HG03460 (cell line): ENCODE measurements at regions not wholly inside any gene's neighbourhood (a gene's known extent, or its start where the extent isn't known, plus 50 kb on each side); places are given as distances from the start of the nearest gene placed in this dataset.

ENCODE experiments used
- ATAC-seq: cut with Tn5 transposase; IDR thresholded peaks from one replicate; pipeline ENCODE4 v1.9.1; 2021; ENCODE audit not compliant: unreplicated experiment

DNA sequence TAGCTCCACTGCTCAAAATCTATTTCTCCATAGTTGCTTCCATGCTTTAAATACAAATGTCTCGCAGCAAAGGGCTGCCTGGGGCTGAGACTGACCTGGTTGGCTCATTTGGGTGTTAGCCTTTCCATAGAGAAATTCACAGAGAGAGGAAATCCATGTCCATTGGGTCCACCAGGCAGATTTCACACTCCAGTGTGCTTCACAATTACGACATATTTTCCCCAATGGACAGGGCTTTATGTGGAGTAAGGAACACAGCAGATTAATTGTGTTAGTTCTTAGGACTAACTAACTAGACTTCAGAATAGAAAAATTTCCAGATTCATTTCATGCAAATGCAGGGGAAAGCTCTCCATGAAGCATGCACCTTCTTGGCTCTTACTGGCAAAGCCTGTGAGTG is 180.7 kb downstream of the FBXO15 start:
- ATAC-seq, result no peak

DNA sequence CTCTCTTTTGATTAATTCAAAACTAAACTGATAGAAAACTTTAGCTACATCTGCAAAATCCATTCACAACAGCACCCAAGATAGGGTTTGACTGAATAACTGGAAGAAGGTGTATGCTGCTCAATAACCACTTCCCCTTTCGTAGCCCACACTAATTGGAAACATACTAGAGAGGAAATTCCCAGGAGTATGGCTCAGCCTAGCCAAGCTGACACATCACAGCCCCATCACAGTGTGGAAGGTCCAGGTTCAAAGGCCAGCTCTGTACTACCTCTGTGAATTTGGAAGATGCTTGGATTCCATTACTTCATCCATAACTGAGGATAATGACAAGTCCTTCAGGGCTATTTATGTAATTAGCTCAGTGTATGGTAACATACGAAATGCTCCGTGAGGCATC is 185.4 kb downstream of the FBXO15 start:
- ATAC-seq, result no peak

DNA sequence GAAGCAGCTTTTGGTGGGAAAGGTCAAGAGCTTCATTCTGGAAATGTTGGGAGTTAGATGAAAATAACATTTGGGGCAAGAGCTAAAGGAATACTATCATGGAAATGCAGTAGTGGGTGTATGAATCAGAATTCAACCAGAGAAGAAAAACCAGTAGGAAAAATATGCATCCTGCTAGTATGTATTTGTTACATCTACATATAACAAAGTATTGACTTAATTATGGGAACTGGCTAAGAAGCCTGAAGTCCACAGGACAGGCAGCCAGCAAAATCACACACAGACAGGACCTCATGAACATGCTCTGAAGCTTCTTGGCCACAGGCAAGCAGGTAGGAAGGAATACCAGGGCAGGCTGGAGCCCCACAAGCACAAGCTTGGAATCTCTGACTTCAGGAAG is 185.8 kb downstream of the FBXO15 start:
- ATAC-seq, result no peak

DNA sequence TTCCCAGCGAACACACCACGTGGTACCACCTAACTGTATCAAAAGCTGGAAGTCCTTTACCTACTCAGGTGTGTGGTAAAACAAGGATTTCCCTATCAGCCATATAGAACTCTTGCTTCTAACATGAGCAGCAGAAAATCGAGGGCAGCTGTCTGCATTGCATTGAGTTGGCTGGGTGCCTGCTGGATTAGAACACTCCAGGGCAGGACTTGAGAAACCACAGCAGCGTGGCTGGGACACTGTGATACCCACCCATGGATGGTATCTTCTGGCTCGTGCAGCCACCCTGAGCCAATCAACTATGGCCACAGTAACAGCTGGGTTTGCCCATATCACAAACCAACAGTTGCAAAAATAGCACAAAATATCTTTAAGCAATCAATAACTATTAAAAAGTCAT is 188.3 kb downstream of the FBXO15 start:
- ATAC-seq, result no peak

DNA sequence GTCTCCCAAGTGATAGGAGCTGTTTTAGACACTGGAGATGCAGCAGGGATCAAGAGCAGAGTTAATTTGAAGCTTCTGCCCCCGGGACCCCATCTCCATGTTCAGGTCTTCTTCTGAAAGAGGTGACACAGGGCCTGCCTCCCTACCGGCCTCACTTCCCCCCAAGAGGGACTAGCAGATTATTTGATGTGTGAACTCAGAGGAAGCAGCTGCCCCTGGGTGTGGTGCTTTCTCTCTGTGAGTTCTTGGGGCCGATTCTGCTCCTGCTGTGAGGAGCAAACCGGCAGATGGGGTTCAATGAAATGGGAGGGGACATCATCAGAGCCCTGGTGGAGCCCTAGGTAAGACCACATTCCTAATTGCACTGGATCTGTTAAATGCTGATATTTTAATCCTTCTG is 193.4 kb downstream of the FBXO15 start:
- no peak for ATAC-seq

DNA sequence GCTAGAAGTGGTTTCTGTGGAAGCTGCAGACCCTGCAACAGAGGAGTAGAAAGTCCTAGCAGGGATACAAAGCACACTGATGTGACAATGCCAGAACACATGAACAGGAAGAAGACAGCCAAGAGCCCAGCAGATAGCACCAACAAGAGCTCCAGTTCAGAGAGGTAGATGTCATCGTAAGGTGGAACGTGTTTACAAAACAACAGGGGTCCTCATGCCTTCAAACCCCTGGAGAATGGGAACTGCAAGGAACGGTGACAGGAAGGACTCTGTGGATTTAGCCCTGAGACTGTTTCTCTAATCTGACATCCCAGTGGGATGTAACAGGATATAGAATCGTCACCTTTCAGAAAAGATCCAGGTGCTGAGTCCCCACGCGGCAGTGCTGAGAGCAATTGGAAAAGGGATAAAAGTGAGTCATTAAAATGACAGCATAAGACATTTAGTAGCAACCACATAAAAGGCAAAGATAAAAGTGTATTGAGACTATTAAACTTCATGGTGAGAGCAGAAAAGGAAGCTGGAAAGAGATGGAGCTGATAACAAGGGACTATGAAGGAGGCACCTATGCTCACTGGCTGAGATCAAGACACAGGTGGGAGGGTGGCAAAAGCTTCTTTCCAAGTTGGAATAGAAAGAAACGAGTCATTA is 195.2 kb downstream of the FBXO15 start:
- ATAC-seq, result no peak

DNA sequence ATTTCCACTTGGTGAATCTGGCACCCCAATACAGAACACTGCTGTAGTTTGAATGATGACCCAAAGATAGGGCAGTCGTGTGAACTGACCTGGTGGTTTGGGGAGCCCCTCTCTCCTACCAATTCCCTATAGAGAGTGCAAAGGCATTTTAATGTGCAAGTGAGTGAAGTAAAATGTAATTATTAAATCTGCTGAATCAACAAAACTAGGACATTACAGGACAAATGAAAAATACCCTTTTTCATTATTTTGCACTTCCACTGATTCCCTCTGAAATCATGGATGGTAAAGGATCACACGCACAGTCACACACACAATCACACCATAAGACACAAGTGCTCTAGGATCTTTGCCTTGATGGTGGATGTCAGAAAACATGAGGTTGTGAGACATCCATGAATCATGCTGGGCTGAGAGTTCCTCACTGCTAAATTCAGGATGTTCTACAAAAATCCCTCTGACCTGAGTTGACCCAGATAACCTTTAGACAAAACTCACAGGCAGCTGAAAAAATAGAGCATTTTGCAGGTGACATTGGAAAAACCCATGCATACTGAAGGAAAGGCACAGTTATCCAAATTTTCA is 197.4 kb downstream of the FBXO15 start:
- ATAC-seq, result no peak

DNA sequence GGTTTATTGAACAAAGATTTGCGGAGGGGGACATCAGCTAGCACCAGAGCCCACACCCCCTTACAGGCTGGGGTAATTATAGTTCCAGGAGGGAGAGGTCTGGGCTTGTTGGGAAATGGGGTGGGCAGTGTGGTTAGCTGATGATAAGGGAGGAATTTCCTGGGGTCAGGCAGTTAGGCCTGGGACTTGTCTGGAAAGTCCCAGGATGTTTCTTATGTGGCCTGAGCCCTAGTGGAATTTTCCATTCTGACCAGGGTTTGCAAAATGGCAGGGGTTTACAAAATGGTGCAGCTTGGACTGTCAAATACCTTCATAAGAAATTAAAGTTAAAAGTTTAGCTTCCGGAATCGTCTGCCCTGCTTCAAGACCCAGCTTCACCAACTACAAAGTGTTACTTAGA is 199.1 kb downstream of the FBXO15 start:
- ATAC-seq, result no peak

DNA sequence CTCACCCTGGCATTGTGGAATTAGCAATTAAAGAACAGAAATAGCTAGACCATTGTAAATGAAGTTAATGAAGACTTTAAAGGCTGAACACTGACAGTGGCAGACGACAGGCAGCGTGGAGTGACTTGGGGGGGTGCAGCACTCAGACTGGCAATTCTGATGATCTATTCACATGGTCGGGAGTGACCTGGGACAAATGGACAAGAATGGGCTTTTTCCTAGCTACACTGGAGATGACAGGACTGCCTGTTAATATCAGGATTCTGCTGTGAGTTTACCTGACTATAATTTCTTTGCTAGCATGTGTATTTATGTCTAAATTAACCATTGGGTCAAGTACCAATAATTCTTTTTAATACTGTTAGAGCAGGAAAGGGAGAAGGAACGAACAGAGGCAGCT is 199.6 kb downstream of the FBXO15 start:
- ATAC-seq, result no peak

DNA sequence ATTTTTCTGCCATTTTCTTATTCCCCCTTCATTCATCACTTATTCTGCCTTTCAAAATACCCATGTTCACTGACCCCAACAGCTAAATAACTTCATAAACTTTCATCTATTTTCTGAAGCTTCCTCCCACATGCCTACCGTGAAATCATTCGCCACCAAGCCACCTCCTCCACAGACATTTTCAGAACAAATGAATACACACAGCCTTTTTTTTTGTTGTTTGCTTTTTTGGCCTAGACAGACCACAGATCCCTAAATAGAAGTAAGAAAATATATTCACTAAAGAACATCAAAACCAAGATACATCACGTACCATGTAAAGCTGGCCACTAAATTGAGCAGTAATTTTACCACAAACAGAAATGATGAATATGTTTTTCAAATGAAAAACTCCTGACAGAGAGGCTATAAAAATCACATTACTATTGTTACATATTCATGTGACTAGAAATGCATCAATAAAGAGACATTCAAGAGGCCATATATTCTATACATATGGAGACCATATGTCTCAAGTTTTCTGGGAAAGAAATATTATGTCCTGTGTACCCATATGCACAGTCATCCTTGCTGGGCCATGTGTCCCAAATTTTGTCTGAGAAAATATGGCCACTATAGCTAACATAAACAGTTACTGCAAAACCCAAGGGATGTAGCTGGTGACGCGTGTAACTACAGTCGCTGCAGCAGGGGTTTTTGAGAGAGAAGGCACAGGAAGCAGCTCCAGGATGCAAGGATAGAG is 200.3 kb downstream of the FBXO15 start:
- no peak for ATAC-seq

DNA sequence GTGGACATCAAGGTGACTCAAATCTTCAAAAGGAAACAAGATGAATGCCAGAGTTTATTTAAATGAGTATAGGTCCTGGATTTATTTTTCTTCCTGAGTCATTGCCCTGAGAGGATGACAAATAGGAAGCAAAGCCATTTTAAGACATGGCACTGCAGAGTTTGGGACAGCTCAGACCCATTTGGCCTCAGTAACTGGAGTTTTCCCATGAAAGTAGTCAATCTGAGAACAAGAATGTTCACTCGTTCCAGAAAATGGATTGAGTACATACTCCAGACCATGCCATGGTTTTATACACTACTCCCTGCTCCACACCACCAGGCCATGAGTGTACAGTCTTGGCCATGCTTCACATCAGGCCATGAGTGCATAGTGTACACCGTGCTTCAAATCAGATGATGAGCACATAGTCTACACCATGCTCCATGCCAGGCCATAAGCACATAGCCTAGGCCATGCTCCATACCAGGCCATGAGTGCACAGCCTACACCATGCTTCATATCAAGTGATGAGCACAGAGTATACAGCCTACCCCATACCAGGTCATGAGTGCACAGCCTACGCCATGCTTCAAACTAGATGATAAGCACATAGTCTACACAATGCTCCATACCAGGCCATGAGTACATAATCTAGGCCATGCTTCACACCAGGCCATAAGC is 202.4 kb downstream of the FBXO15 start:
- ATAC-seq, result no peak

DNA sequence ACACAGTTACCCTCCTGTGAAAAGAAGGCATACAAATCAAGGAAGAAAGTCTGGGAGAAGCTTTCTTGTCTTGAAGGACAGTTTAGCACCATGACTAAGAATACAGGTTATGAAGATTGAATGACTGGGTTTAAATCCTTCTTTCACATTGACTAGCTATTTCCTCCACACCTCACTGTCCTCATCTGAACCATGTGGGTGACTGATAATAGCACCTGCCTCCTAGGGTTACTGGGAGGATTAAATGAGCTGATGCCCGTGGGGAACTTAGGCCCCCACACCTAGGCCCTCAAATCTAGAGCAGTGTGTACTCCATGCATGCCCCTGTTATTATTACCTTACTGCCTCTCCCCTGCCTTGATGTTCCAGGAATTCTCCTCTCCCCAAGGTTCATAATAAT is 202.9 kb downstream of the FBXO15 start:
- no peak for ATAC-seq

DNA sequence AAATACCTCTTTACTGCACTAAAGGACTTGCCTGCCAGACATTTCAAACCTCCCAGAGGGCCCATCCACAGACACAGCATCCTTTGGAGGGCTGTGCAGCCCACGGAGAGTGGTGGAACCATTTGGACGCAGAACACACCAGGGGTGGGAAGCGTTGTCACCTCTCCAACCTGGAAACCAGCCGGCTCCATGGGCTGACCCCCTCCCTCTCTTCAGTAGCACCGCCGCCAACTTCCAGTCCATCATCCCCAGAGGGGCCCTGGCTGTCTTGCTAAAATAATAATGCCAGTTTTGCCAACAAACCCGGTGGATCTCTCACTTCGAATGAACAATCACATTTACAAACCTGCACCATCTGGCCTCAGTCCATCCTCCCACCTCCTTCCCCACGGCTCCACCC is 203.9 kb downstream of the FBXO15 start:
- ATAC-seq, result no peak

DNA sequence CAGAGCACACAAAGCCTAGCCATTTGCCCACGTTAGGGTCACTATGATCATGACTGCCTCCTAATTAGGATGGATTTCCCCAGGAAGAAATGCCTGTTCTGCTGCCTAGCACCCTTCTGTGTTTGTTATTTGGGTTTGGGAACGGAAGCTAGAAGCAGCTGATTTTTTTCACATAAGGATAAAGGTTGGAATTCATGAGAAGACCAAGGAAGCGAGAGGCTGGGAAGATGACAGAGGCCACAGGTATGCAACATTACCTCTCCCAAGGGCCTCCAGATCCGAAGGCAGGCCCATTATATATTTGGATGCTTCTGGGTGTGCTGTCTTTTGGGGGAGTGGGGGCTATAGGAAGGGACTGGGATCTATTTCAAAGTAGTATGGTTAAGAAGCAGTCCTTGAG is 204.7 kb downstream of the FBXO15 start:
- ATAC-seq, result no peak

DNA sequence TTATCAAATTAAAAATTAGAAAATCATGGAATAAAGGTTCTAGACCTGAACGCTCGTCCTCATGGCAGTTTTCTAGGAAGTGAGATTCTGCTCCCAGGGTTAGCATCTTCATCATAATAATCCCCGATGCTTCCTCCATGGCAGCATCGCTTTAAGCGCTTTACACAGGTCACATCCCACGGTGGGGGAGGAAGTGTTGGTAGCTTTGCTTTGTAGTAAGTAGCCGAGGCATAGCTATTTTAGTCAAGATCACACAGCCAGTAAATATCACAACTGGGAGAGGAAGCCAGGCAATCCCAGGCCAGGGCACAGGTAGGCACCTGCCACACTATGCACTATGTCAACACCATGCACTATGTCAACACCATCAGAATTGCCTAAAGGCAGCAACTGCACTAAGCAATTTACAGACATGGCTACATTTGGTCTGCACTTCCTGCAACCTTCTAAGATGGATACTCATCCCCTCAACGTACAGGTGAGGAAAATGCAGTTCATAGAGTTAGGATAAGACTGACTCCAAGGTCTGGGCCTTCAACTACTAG is 205.5 kb downstream of the FBXO15 start:
- ATAC-seq, result no peak

DNA sequence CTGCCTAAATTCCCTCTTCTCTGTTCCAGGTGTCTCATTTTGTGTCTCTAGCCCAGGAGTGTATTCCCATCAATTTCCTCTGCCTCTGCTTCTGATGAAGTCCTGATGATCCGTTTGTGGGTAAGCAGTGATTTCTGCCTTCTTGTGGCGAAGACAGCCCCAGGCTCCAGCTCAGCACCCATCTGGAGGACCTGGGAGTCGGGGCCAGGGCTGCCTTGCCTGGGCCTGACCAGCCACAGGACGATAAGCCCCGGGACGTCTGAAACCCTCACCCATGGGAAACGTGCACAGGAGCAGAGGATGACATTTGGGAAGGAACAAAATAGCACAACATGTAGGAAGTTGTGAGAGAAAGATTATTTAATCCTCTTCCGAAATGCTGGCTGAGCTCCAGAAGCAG is 206.9 kb downstream of the FBXO15 start:
- no peak for ATAC-seq

DNA sequence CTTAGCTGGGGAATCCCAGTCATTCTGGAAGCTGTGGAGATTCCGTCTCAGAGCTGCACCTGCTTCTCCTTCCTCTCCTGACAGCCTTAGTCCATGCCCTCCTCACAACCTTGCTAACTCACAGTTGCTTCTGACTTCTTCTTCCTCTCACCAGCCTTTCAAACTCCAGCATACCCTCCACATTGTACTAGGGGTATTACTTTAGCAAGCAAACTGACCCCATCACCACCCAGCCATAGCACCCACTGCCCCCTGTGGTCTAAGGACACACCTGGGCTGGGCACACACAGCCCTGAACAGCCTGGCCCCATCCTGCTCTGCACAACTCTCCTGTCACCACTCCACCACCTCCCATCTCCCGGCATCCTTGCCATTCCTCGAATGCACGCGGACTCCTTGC is 208.2 kb downstream of the FBXO15 start:
- no peak for ATAC-seq

DNA sequence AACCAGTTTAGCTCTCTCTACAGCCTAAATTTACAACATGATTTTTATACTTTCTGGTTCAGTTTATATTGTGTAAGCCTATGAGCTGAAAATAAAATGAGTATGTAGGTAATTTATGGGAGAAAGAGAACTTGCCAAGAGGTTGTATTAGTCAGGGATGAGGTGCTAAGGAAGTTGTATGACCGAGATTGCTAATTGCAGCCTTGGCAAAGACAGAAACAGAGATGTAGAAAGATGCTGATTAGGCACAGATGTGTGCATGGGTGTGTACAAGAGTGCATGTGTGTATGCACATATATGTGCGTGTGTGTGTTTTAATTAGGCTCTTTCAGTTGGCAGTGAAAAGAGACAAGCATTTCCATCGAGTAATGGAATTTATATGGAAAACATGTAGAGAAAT is 213.9 kb downstream of the FBXO15 start:
- no peak for ATAC-seq

DNA sequence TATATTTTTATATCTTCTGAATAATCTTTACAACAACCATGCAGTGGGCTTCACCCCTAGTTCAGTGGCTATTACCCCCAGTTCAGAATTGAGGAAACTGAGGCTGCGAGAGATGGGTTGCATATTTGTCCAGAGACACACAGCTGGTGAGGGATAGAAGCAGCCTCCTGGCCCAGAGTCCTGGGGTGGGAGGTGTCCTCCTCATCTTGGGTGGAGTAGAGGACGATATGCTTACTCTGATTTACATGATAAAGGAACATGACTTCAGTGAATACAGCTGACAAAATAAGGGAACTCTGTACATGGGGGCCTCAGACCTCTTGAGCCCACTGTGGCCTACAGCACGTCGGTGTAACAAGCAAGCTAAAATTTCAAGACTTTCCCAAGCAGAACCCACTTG is 214.7 kb downstream of the FBXO15 start:
- ATAC-seq, result no peak

DNA sequence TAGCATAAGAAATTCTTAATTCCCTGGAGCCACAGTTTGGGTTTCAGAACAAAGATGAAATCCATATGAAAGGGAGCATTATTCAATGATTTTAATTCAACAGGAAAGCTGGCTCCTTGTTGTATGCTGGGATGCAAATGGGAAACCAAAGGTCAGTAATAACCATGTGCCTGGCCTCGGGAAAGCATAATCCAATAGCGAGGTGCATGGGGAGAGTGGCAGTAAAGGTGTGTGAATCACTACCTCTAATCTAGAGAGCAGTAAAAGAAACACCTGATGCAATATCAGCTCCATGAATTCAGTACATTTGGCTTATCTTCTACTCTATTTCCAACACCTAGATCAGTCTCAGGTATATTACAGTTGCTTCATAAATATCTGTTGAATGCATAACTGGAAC is 220.1 kb downstream of the FBXO15 start:
- no peak for ATAC-seq

DNA sequence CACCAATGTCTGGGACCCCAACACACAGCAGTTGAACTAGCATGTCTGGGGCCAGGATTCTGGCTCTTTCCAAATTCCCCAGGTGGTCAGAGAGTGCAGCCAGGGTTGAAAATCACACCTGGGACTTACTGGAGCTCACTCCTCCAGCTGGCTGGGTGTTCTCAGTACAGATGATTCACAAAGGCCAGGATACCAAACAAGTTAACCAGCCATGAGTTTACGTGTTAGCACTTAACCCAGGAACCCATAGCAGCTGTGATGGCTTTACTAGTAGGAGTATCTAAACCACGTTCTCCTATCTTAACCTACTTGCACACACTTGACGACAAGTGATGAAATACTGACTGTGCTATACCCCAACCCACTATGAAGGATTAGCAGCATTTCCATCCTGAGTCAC is 222.8 kb downstream of the FBXO15 start:
- no peak for ATAC-seq

DNA sequence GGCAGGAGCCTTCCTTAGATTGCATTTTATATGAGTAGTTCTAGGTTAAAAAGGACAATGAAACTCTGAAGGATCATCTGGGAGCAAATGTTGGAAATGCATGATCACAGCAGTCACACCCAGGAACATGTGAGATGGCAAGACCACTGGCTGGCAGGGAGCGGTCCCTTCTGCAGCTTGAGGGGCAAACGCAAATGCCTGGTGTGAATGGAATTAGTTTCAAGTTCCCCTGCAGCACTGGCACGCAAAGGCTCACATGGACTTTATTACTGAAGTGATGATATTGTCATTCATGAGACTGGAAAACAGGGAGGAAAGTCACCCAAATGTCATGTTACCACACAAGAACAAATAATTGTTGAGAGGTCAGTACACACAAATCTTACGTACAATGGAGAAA is 223.3 kb downstream of the FBXO15 start:
- no peak for ATAC-seq
